ENCODE measurements at regions not wholly inside any gene's neighbourhood (a gene's known extent, or its start where the extent isn't known, plus 50 kb on each side); places are given as distances from the start of the nearest gene placed in this dataset.

DNA sequence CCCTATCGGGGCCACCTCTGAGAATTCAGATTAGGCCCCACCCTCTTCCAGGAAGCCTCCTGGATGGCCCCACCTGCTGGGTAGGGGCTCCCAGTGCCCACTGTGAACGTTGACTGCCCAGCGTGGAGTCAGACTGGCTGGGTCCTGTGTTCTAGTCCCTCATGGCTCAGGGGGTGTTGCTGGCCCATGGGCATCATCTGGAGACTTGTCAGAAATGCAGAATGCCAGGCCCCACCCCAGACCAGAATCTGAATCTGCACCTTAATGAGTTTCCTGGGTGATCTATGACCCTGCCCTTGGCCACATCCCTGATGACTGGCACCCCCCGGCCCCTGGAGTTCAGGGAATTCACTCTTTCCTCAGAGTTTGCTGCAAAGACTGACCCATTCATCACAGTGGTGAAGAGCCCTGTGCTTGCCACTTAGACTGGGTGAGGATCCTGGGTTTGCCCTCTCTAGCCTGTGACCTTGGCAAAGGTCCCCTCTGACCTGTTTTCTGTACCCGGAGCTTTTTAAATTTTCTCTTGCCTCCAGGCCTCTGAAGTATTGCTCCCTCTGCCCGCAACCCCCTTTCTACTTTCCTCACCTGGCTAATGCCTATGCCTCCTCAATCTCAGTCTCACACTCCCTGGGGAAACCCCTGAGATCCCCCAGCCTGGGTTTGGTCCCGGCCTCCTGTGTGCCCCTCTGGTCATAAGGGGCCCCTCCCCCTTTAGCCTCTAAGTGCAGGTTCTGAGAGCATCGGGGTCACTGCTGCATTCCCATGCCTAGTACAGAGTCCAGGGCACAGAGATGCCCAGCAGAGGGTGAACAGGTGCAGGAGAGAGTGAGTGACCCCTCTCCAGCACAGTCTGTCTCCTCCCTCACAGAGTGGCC lies 184.2 kb downstream of the MATN1 start:
- H3K36me3 ChIP-seq = no peaks in the 10 kb centered on the region
- H3K4me1 ChIP-seq = peaks cover 0 to 26% (median 4%) of the 10 kb centered on the region in 6 donors
- 64 to 72% (median 68%) methylated on average over 6 to 8 of the region's 8 CpGs for WGBS, 5 donors
- peaks cover 0 to 17% (median 0%) of the 10 kb centered on the region in 7 donors for H3K27me3 ChIP-seq (replicated peaks in 1 of 7)
- TF ChIP-seq, protein P1, sequence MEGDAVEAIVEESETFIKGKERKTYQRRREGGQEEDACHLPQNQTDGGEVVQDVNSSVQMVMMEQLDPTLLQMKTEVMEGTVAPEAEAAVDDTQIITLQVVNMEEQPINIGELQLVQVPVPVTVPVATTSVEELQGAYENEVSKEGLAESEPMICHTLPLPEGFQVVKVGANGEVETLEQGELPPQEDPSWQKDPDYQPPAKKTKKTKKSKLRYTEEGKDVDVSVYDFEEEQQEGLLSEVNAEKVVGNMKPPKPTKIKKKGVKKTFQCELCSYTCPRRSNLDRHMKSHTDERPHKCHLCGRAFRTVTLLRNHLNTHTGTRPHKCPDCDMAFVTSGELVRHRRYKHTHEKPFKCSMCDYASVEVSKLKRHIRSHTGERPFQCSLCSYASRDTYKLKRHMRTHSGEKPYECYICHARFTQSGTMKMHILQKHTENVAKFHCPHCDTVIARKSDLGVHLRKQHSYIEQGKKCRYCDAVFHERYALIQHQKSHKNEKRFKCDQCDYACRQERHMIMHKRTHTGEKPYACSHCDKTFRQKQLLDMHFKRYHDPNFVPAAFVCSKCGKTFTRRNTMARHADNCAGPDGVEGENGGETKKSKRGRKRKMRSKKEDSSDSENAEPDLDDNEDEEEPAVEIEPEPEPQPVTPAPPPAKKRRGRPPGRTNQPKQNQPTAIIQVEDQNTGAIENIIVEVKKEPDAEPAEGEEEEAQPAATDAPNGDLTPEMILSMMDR (IDR thresholded peaks at IDR 0.05 in 8 of 11, conservative IDR thresholded peaks at IDR 0.05 in 3 of 11) = no peak
- TF ChIP-seq POLR2A (IDR thresholded peaks at IDR 0.05) (no peak), POLR2AphosphoS5 (IDR thresholded peaks at IDR 0.05) (no peak)
- DNase-seq = peak; percentile 51
- H3K27ac ChIP-seq = no peak overlapping the region
- intact Hi-C loops (cut with DNase I; ENCODE audit: low total_unique reads) = no loop called here
- H3K4me3 ChIP-seq = no peak overlapping the region
- no peaks in the 10 kb centered on the region for H3K9me3 ChIP-seq

DNA sequence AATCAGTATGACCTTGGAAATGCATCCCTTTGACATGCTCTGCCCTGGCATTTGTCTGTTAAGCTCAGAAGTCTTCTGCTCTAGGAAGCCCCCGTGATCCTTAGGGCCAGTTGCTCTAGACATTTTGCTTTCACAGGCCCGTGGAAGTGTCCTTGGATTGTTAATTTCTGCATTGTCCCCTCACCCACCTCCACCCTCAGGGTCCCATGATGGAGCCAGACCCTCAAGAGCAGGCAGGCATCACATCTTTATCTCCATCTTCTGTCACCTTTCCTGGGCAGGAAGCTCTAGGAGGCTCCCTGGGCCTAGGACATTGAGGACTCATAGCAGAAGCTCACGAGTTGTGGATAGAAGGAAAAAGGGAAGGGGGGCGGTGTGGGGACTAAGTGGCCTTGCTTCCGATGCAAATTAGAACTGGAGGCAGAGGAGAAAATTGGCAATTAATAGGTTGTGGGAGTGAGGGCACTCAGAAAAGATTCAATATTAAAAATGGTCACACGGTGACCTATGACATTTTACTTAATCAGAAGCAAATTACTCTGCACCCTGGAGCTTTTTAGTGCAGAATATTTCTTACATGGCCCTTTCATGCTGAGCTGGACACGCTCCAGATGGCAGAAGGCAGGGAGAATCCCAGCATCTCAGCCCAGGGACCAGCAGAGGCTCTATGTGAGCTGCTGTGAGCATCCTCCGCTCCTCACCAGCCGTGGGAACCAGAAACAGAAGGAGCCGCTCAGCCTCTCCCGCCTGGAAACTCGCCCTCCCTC lies 185.0 kb downstream of the MATN1 start:
- Histone ChIP-seq H3K36me3 (no peaks in the 10 kb centered on the region), H3K27me3 (replicated peaks in 1 of 7) (peaks cover 0 to 19% (median 0%) of the 10 kb centered on the region in 7 donors), H3K27ac (peak overlapping the region in 2 of 8 donors; percentile 40 to 56), H3K9me3 (no peaks in the 10 kb centered on the region), H3K4me1 (peaks cover 0 to 26% (median 4%) of the 10 kb centered on the region in 6 donors), H3K4me3 (no peak overlapping the region)
- intact Hi-C loops (cut with DNase I; ENCODE audit: low total_unique reads) = no loop called here
- peak; percentile 17 for DNase-seq
- TF ChIP-seq POLR2A (IDR thresholded peaks at IDR 0.05) (no peak), POLR2AphosphoS5 (IDR thresholded peaks at IDR 0.05) (no peak)
- TF ChIP-seq, protein P1 (IDR thresholded peaks at IDR 0.05 in 8 of 11, conservative IDR thresholded peaks at IDR 0.05 in 3 of 11) = no peak
- WGBS, 5 donors = 63 to 73% (median 69%) methylated on average over 12 of the region's 12 CpGs

DNA sequence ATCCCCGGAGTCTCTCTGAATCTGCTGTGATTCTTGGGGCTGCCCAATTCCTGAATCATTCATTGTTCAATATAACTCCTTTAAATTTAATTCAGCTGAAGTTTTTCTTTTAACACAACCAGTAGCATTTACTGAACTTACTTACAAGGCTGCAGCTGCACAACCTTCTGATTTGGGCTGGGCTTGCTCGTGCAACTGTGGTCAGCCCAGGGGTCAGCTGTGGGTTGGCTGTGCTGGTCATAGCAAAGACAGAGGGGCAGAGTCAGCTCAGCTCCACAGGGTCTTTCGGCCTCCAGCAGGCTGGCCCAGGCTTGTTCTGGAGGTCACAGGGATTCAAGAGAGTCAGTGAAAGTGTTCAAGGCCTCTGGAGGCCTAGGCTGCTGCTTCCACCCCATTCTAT lies 186.1 kb downstream of the MATN1 start:
- H3K4me1 ChIP-seq = peaks cover 0 to 26% (median 4%) of the 10 kb centered on the region in 6 donors
- TF ChIP-seq, protein P1 (IDR thresholded peaks at IDR 0.05 in 8 of 11, conservative IDR thresholded peaks at IDR 0.05 in 3 of 11) = no peak
- TF ChIP-seq POLR2AphosphoS5 (IDR thresholded peaks at IDR 0.05) = peak in 1 of 3 donors; percentile 19
- no peak overlapping the region for H3K4me3 ChIP-seq
- intact Hi-C loops (cut with DNase I; ENCODE audit: low total_unique reads) = no loop called here
- H3K36me3 ChIP-seq = no peaks in the 10 kb centered on the region
- peak; percentile 53 for DNase-seq
- WGBS, 5 donors = 41 to 80% (median 66%) methylated on average over 3 of the region's 3 CpGs
- H3K27ac ChIP-seq = peak overlapping the region in 2 of 8 donors; percentile 40 to 56
- H3K27me3 ChIP-seq (replicated peaks in 1 of 7) = peaks cover 0 to 18% (median 0%) of the 10 kb centered on the region in 7 donors
- H3K9me3 ChIP-seq = no peaks in the 10 kb centered on the region

DNA sequence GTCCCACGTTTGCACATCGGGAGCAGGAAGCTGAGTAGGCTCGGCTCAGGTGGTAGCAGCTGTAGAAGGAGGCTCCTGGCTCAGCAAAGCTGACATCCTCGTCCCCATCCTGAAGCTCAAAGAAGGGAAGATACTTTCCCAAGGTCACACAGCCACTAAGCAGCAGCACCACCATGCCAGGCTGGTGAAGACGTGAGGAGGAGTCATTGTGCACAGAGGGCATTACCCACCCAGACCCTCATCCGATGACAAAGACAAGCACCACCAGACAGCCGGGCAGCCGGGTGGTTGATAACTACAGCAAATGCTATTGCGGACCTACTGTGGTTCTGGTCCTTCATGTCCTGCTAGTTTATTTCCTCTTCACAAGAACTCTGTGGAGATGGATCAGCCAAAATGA lies 186.9 kb downstream of the MATN1 start:
- Histone ChIP-seq H3K27me3 (replicated peaks in 1 of 7) (peaks cover 0 to 18% (median 0%) of the 10 kb centered on the region in 7 donors), H3K27ac (no peak overlapping the region), H3K4me3 (no peak overlapping the region), H3K9me3 (no peaks in the 10 kb centered on the region), H3K36me3 (no peaks in the 10 kb centered on the region), H3K4me1 (peaks cover 0 to 26% (median 4%) of the 10 kb centered on the region in 6 donors)
- TF ChIP-seq POLR2AphosphoS5 (IDR thresholded peaks at IDR 0.05) = no peak
- TF ChIP-seq, protein P1 (IDR thresholded peaks at IDR 0.05 in 8 of 11, conservative IDR thresholded peaks at IDR 0.05 in 3 of 11) = no peak
- no peak for TF ChIP-seq POLR2A (IDR thresholded peaks at IDR 0.05)
- intact Hi-C loops (cut with DNase I; ENCODE audit: low total_unique reads) = no loop called here
- 75 to 88% (median 84%) methylated on average over 8 to 9 of the region's 9 CpGs for WGBS, 5 donors
- peak; percentile 45 for DNase-seq

Data from spleen (tissue), 11 donors.